Skeletal muscle cell (primary cell): ENCODE measurements at regions not wholly inside any gene's neighbourhood (a gene's known extent, or its start where the extent isn't known, plus 50 kb on each side); places are given as distances from the start of the nearest gene placed in this dataset.
"Not testable (repeated sequence)": the region's sequence is repeated elsewhere in the genome, so short reads cannot be mapped to it uniquely, and the experiment has no call there.

Experiments used
- DNase-seq: peaks from one replicate; pipeline ENCODE4 v3.0.0-alpha.2; 2010; ENCODE audit warnings: low read depth
- H3K4me3 ChIP-seq: 2 replicates; pipeline ENCODE4 v1.5.1; 2011; ENCODE audit warnings: low read depth, mild to moderate bottlenecking, control low read depth, low read length, moderate library complexity

GRCh38 chr2:58466021-58466420 is 224.9 kb upstream of the FANCL start:
- not testable (repeated sequence) for DNase-seq, H3K4me3 ChIP-seq

GRCh38 chr2:58460670-58461069 is 219.5 kb upstream of the FANCL start:
- no peak overlapping the region for H3K4me3 ChIP-seq

GRCh38 chr2:58449286-58450010 is 208.3 kb upstream of the FANCL start:
- DNase-seq = no peak
- H3K4me3 ChIP-seq = no peak overlapping the region

More at GRCh38 chr2:58460670-58461069, 219.5 kb upstream of the FANCL start:
- DNase-seq = no peak

- DNase-seq = no peak
- no peak overlapping the region for H3K4me3 ChIP-seq
These were observed 207.7 kb upstream of the FANCL start for GRCh38 chr2:58448845-58449244.

- peak; percentile 23 for DNase-seq
- H3K4me3 ChIP-seq = no peak overlapping the region
These were observed 207.0 kb upstream of the FANCL start for GRCh38 chr2:58448065-58448507.

- H3K4me3 ChIP-seq = no peak overlapping the region
- DNase-seq = no peak
These were observed 206.5 kb upstream of the FANCL start for GRCh38 chr2:58447586-58447985.

- no peak for DNase-seq
These were observed 200.5 kb upstream of the FANCL start for GRCh38 chr2:58441643-58442042.

GRCh38 chr2:58436872-58437271 is 195.7 kb upstream of the FANCL start:
- H3K4me3 ChIP-seq = no peak overlapping the region
- DNase-seq = no peak

More at GRCh38 chr2:58441643-58442042, 200.5 kb upstream of the FANCL start:
- no peak overlapping the region for H3K4me3 ChIP-seq

- H3K4me3 ChIP-seq = no peak overlapping the region
- DNase-seq = no peak
These were observed 194.1 kb upstream of the FANCL start for GRCh38 chr2:58435246-58435645.

- no peak overlapping the region for H3K4me3 ChIP-seq
- no peak for DNase-seq
These were observed 193.6 kb upstream of the FANCL start for GRCh38 chr2:58434692-58435091.

GRCh38 chr2:58432491-58433170 is 191.5 kb upstream of the FANCL start:
- DNase-seq = no peak
- no peak overlapping the region for H3K4me3 ChIP-seq

GRCh38 chr2:58429014-58429875 is 188.1 kb upstream of the FANCL start:
- DNase-seq = no peak
- H3K4me3 ChIP-seq = peak overlapping the region; percentile 25

GRCh38 chr2:58428096-58429013 is 187.2 kb upstream of the FANCL start:
- peak overlapping the region; percentile 53 for H3K4me3 ChIP-seq
- DNase-seq = no peak

- peak overlapping the region; percentile 53 for H3K4me3 ChIP-seq
- no peak for DNase-seq
These were observed 186.5 kb upstream of the FANCL start for GRCh38 chr2:58427572-58428095.

- DNase-seq = no peak
- no peak overlapping the region for H3K4me3 ChIP-seq
These were observed 184.2 kb upstream of the FANCL start for GRCh38 chr2:58425368-58425767.

- DNase-seq = no peak
- H3K4me3 ChIP-seq = no peak overlapping the region
These were observed 178.9 kb upstream of the FANCL start for GRCh38 chr2:58419983-58420382.

- no peak for DNase-seq
- no peak overlapping the region for H3K4me3 ChIP-seq
These were observed 175.6 kb upstream of the FANCL start for GRCh38 chr2:58416696-58417095.

- H3K4me3 ChIP-seq = no peak overlapping the region
- DNase-seq = no peak
These were observed 173.4 kb upstream of the FANCL start for GRCh38 chr2:58414506-58414905.

- H3K4me3 ChIP-seq = no peak overlapping the region
- DNase-seq = no peak
These were observed 169.4 kb upstream of the FANCL start for GRCh38 chr2:58410549-58410948.
